ENCODE measurements at regions not wholly inside any gene's neighbourhood (a gene's known extent, or its start where the extent isn't known, plus 50 kb on each side); places are given as distances from the start of the nearest gene placed in this dataset.

DNA sequence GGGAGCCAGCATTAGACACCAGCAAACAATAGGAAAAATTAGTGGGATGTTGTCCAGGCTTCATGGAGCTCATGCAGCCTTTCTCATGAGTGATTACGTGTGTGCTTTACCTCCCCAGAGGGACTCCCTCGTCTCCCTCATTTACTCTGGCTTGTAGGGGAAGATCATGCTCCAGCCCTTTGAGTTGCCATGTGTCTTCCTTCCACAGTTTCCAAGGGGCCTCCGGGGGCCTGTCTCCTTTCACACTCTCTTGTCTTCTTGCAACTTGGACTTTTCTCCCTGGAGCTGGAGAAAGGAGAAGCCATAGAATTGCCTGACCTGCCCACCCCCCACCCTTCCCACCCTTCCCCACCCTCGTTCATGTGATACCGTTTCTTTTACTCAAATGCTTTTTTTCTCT is 98.7 kb downstream of the FAM43A start:
- TF ChIP-seq EZH2 (IDR thresholded peaks at IDR 0.05; ENCODE audit: borderline replicate concordance, insufficient read depth, low read depth, low read length, poor library complexity, severe bottlenecking) = no peak
- TF ChIP-seq, protein P1, sequence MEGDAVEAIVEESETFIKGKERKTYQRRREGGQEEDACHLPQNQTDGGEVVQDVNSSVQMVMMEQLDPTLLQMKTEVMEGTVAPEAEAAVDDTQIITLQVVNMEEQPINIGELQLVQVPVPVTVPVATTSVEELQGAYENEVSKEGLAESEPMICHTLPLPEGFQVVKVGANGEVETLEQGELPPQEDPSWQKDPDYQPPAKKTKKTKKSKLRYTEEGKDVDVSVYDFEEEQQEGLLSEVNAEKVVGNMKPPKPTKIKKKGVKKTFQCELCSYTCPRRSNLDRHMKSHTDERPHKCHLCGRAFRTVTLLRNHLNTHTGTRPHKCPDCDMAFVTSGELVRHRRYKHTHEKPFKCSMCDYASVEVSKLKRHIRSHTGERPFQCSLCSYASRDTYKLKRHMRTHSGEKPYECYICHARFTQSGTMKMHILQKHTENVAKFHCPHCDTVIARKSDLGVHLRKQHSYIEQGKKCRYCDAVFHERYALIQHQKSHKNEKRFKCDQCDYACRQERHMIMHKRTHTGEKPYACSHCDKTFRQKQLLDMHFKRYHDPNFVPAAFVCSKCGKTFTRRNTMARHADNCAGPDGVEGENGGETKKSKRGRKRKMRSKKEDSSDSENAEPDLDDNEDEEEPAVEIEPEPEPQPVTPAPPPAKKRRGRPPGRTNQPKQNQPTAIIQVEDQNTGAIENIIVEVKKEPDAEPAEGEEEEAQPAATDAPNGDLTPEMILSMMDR (IDR thresholded peaks at IDR 0.05) = no peak
- H3K27ac Mint-ChIP-seq = no peak overlapping the region
- Histone ChIP-seq H3K9me3 (ENCODE audit: control extremely low read depth in 1 of 3, control insufficient read depth in 2 of 3, insufficient read depth in 1 of 3, low read length in 2 of 3) (no peaks in the 10 kb centered on the region), H3K27ac (ENCODE audit: low read length in 2 of 2) (no peak overlapping the region), H2AFZ (ENCODE audit: insufficient read depth, low read depth, low read length, poor library complexity, severe bottlenecking) (no peak overlapping the region), H3K9ac (ENCODE audit: low read length) (no peak overlapping the region), H3K27me3 (replicated peaks in 1 of 4; ENCODE audit: control extremely low read depth in 1 of 4, control insufficient read depth in 3 of 4, insufficient read depth in 4 of 4, low read length in 3 of 4) (peaks cover 0 to 9% (median under 1%) of the 10 kb centered on the region in 4 experiments), H3K4me3 (ENCODE audit: control extremely low read depth in 1 of 5, extremely low read depth in 1 of 5, insufficient read depth in 1 of 5, low read depth in 2 of 5, low read length in 4 of 5) (no peak overlapping the region), H3K79me2 (ENCODE audit: control insufficient read depth, insufficient read depth, low read length) (no peaks in the 10 kb centered on the region), H4K20me1 (ENCODE audit: control insufficient read depth, insufficient read depth, low read length, poor library complexity, severe bottlenecking) (no peaks in the 10 kb centered on the region), H3K4me1 (ENCODE audit: control insufficient read depth in 2 of 2, insufficient read depth in 2 of 2, low read length in 2 of 2) (no peaks in the 10 kb centered on the region), H3K4me2 (replicated peaks; ENCODE audit: low read depth, low read length, poor library complexity, severe bottlenecking) (no peak overlapping the region), H3K36me3 (replicated peaks in 1 of 2; ENCODE audit: control extremely low read depth in 1 of 2, control insufficient read depth in 1 of 2, extremely low read depth in 1 of 2, insufficient read depth in 2 of 2, low read length in 1 of 2) (no peaks in the 10 kb centered on the region)
- no peak for ATAC-seq (ENCODE audit: low read depth)
- no peaks in the 10 kb centered on the region for H3K9me3 Mint-ChIP-seq (ENCODE audit: insufficient read depth)
- WGBS (ENCODE audit: insufficient coverage) = 100% methylated on average over 1 of the region's 5 CpGs
- no peak for DNase-seq
- ChIA-PET POLR2A (interaction anchor here (0.6 kb wide), 1 partner anchor 571 kb away, joined by 4 read pairs; no protein-coding TSS in a partner anchor), CTCF (no interaction called here)
- H3K27me3 Mint-ChIP-seq = peaks cover 3% of the 10 kb centered on the region
- no peak overlapping the region for H3K4me3 Mint-ChIP-seq
- no peaks in the 10 kb centered on the region for H3K4me1 Mint-ChIP-seq
- intact Hi-C loops (cut with micrococcal nuclease) = no loop called here

DNA sequence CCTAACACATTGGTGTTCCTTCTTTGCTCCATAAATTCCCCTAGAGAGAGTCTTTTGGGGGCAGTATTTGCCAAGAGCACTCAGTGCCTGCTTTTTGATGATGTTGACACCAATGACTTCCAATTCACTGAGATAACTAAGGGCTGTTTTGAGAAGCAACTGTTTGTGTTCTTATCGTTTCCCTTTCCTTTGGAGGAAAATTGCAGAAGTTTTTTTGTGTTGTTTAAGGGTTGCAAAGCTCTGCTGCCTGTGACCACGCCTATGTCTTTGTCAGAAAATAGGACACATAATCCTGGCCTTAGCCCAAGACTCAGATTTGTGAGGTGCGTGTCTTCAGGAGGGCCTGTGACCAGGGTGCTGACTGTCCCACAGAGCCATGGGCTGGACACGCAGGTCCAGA is 99.6 kb downstream of the FAM43A start:
- Histone ChIP-seq H3K36me3 (replicated peaks in 1 of 2; ENCODE audit: control extremely low read depth in 1 of 2, control insufficient read depth in 1 of 2, extremely low read depth in 1 of 2, insufficient read depth in 2 of 2, low read length in 1 of 2) (no peaks in the 10 kb centered on the region), H3K4me3 (ENCODE audit: control extremely low read depth in 1 of 5, extremely low read depth in 1 of 5, insufficient read depth in 1 of 5, low read depth in 2 of 5, low read length in 4 of 5) (no peak overlapping the region), H3K27me3 (replicated peaks in 1 of 4; ENCODE audit: control extremely low read depth in 1 of 4, control insufficient read depth in 3 of 4, insufficient read depth in 4 of 4, low read length in 3 of 4) (peaks cover 0 to 3% (median 0%) of the 10 kb centered on the region in 4 experiments), H3K27ac (ENCODE audit: low read length in 2 of 2) (no peak overlapping the region), H3K4me1 (ENCODE audit: control insufficient read depth in 2 of 2, insufficient read depth in 2 of 2, low read length in 2 of 2) (no peaks in the 10 kb centered on the region), H3K79me2 (ENCODE audit: control insufficient read depth, insufficient read depth, low read length) (no peaks in the 10 kb centered on the region), H3K9ac (ENCODE audit: low read length) (no peak overlapping the region), H2AFZ (ENCODE audit: insufficient read depth, low read depth, low read length, poor library complexity, severe bottlenecking) (no peak overlapping the region), H3K4me2 (replicated peaks; ENCODE audit: low read depth, low read length, poor library complexity, severe bottlenecking) (no peak overlapping the region), H4K20me1 (ENCODE audit: control insufficient read depth, insufficient read depth, low read length, poor library complexity, severe bottlenecking) (no peaks in the 10 kb centered on the region), H3K9me3 (ENCODE audit: control extremely low read depth in 1 of 3, control insufficient read depth in 2 of 3, insufficient read depth in 1 of 3, low read length in 2 of 3) (no peaks in the 10 kb centered on the region)
- no peaks in the 10 kb centered on the region for H3K9me3 Mint-ChIP-seq (ENCODE audit: insufficient read depth)
- ChIA-PET CTCF (no interaction called here), POLR2A (interaction anchor here (0.5 kb wide), 1 partner anchor 35 kb away, joined by 4 read pairs; no protein-coding TSS in a partner anchor)
- H3K4me3 Mint-ChIP-seq = no peak overlapping the region
- WGBS (ENCODE audit: insufficient coverage) = 94% methylated on average over 2 of the region's 4 CpGs
- no peak overlapping the region for H3K27ac Mint-ChIP-seq
- H3K27me3 Mint-ChIP-seq = peaks cover 3% of the 10 kb centered on the region
- intact Hi-C loops (cut with micrococcal nuclease) = no loop called here
- ATAC-seq (ENCODE audit: low read depth) (no peak), DNase-seq (no peak)
- TF ChIP-seq, protein P1 (IDR thresholded peaks at IDR 0.05) = no peak
- no peak for TF ChIP-seq EZH2 (IDR thresholded peaks at IDR 0.05; ENCODE audit: borderline replicate concordance, insufficient read depth, low read depth, low read length, poor library complexity, severe bottlenecking)
- peaks cover 3% of the 10 kb centered on the region for H3K4me1 Mint-ChIP-seq

Measured in B cell (primary cell).